HepG2 (cell line): ENCODE measurements at regions not wholly inside any gene's neighbourhood (a gene's known extent, or its start where the extent isn't known, plus 50 kb on each side); places are given as distances from the start of the nearest gene placed in this dataset.

Experiments
- AHR ChIP-seq: IDR thresholded peaks from 2 replicates; pipeline ENCODE4 v1.6.1; 2018; ENCODE audit warnings: missing genetic modification reagents, missing compliant biosample characterization
- MAZ ChIP-seq, 2 experiments: sonication (generic) in 1 of 2; formaldehyde crosslinking in 1 of 2; IDR thresholded peaks; 2 replicates each; pipeline versions ENCODE4 v1.5.0 to v1.6.1; 2012 to 2020; ENCODE audit warnings: low read depth in 2 of 2, mild to moderate bottlenecking in 2 of 2, borderline replicate concordance in 1 of 2, improper control_type of control experiment in 1 of 2, low read length in 1 of 2, missing genetic modification reagents in 1 of 2, moderate library complexity in 1 of 2
- SATB2 ChIP-seq: sonication (generic); formaldehyde crosslinking; IDR thresholded peaks from 2 replicates; pipeline ENCODE4 v1.5.0; 2020; ENCODE audit warnings: missing genetic modification reagents
- ZBTB20 ChIP-seq: sonication (generic); formaldehyde crosslinking; IDR thresholded peaks from 2 replicates; pipeline ENCODE4 v1.8.1; 2023; ENCODE audit warnings: missing genetic modification reagents, low read depth, mild to moderate bottlenecking, borderline replicate concordance
- ZGPAT ChIP-seq: IDR thresholded peaks from 2 replicates; pipeline ENCODE4 v1.6.1; 2016; ENCODE audit warnings: mild to moderate bottlenecking
- TF ChIP-seq, protein P1 (sequence below): sonication (generic); formaldehyde crosslinking; IDR thresholded peaks from 2 replicates; pipeline ENCODE4 v1.5.0; 2020; ENCODE audit warnings: mild to moderate bottlenecking, missing genetic modification reagents, moderate library complexity

- no peak for TF ChIP-seq ZBTB20 (CRISPR knock-in tag)
- no peak for TF ChIP-seq MAZ (IDR thresholded peaks at IDR 0.05; ENCODE audit: borderline replicate concordance, low read depth, low read length)
- no peak for TF ChIP-seq MAZ (CRISPR knock-in tag; IDR thresholded peaks at IDR 0.05; ENCODE audit: low read depth)
- TF ChIP-seq ZGPAT (CRISPR knock-in tag): no peak
- TF ChIP-seq SATB2: no peak
- no peak for TF ChIP-seq AHR (CRISPR knock-in tag)
- TF ChIP-seq, protein P1, sequence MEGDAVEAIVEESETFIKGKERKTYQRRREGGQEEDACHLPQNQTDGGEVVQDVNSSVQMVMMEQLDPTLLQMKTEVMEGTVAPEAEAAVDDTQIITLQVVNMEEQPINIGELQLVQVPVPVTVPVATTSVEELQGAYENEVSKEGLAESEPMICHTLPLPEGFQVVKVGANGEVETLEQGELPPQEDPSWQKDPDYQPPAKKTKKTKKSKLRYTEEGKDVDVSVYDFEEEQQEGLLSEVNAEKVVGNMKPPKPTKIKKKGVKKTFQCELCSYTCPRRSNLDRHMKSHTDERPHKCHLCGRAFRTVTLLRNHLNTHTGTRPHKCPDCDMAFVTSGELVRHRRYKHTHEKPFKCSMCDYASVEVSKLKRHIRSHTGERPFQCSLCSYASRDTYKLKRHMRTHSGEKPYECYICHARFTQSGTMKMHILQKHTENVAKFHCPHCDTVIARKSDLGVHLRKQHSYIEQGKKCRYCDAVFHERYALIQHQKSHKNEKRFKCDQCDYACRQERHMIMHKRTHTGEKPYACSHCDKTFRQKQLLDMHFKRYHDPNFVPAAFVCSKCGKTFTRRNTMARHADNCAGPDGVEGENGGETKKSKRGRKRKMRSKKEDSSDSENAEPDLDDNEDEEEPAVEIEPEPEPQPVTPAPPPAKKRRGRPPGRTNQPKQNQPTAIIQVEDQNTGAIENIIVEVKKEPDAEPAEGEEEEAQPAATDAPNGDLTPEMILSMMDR (CRISPR knock-in tag): no peak
These were observed 479.9 kb upstream of the PLXNA2 start for GRCh38 chr1:208724079-208724478.
